DOHH2 (cell line): ENCODE measurements at regions not wholly inside any gene's neighbourhood (a gene's known extent, or its start where the extent isn't known, plus 50 kb on each side); places are given as distances from the start of the nearest gene placed in this dataset.

Source experiments
- CTCF ChIP-seq: fragments of 200-600 bp; sonication (generic); IDR thresholded peaks from one replicate; pipeline ENCODE4 v1.5.1; 2014; ENCODE audit warnings: antibody characterized with exemption, mild to moderate bottlenecking, low read depth, low read length; ENCODE audit not compliant: poor library complexity, severe bottlenecking
- EZH2phosphoT487 ChIP-seq: fragments of 200-600 bp; sonication (generic); IDR thresholded peaks from 2 replicates; pipeline ENCODE4 v1.6.1; 2017; ENCODE audit warnings: borderline replicate concordance, mild to moderate bottlenecking, antibody characterized with exemption, low read length, moderate library complexity, mixed read lengths

DNA sequence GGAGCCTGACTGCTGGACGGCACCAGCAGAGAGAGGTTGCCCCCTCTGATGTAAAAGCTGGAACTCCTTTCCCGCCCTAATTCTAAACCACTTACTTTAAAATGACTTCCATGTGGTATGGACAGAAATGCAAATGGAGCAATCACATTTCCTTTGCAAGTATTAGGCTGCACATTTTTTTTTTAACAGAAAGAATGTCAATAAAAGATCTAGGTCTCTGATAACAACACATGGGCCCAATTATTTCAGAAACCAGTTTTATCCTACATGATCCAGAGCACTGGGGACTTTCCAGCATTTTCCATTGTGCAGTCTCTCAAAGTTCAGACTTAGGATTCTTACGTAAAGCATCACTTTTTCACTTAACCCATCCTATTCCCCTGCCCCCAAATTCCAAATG, 203.7 kb downstream of the NXNL2 start:
- TF ChIP-seq CTCF (no peak), EZH2phosphoT487 (no peak)
